GM23338 (cell line): ENCODE measurements at regions not wholly inside any gene's neighbourhood (a gene's known extent, or its start where the extent isn't known, plus 50 kb on each side); places are given as distances from the start of the nearest gene placed in this dataset.
A peak's percentile ranks its signal among the peaks of the same experiment; 100 is the strongest.

Source experiments
- ATAC-seq: fragments of 200-7000 bp; cut with Tn5 transposase; 3 replicates; pipeline ENCODE4 v1.9.1; 2020
- DNase-seq: peaks from one replicate; pipeline ENCODE4 v3.0.0-alpha.2; 2015; ENCODE audit warnings: low spot score
- H2AFZ ChIP-seq: fragments of 200-600 bp; sonication (generic); 2 replicates; pipeline ENCODE4 v1.8.0; 2016; ENCODE audit warnings: antibody characterized with exemption, mild to moderate bottlenecking, moderate library complexity
- H3F3A ChIP-seq: fragments of 200-600 bp; sonication (generic); replicated peaks from 2 replicates; pipeline ENCODE4 v1.8.0; 2017; ENCODE audit warnings: antibody characterized with exemption, mixed run types, low read depth
- H3K27ac ChIP-seq: fragments of 200-600 bp; sonication (generic); 2 replicates; pipeline ENCODE4 v1.6.1; 2016; ENCODE audit warnings: low read depth
- H3K27me3 ChIP-seq: fragments of 200-600 bp; sonication (generic); 2 replicates; pipeline ENCODE4 v1.8.0; 2016; ENCODE audit warnings: mild to moderate bottlenecking, mixed run types, moderate library complexity; ENCODE audit not compliant: insufficient read depth
- H3K36me3 ChIP-seq: fragments of 200-600 bp; sonication (generic); 2 replicates; pipeline ENCODE4 v1.8.0; 2016; ENCODE audit warnings: mild to moderate bottlenecking; ENCODE audit not compliant: insufficient read depth
- H3K4me1 ChIP-seq: fragments of 200-600 bp; sonication (generic); 2 replicates; pipeline ENCODE4 v1.8.0; 2016; ENCODE audit warnings: mild to moderate bottlenecking, moderate library complexity; ENCODE audit not compliant: insufficient read depth
- H3K4me2 ChIP-seq: fragments of 200-600 bp; sonication (generic); 2 replicates; pipeline ENCODE4 v1.7.1; 2017; ENCODE audit warnings: mixed run types
- H3K4me3 ChIP-seq: fragments of 200-600 bp; sonication (generic); 2 replicates; pipeline ENCODE4 v1.6.1; 2016; ENCODE audit warnings: mixed run types
- H3K79me2 ChIP-seq: fragments of 200-600 bp; sonication (generic); replicated peaks from 2 replicates; pipeline ENCODE4 v1.8.0; 2017; ENCODE audit warnings: mild to moderate bottlenecking; ENCODE audit not compliant: insufficient read depth
- H3K9me2 ChIP-seq: fragments of 200-600 bp; sonication (generic); 2 replicates; pipeline ENCODE4 v1.8.0; 2017; ENCODE audit not compliant: insufficient read depth
- H4K20me1 ChIP-seq: fragments of 200-600 bp; sonication (generic); replicated peaks from 2 replicates; pipeline ENCODE4 v1.8.0; 2017; ENCODE audit warnings: mild to moderate bottlenecking; ENCODE audit not compliant: insufficient read depth
- H3K27ac Mint-ChIP-seq: 2 replicates; pipeline ENCODE4 v1.8.0; 2020; ENCODE audit warnings: inconsistent platforms, mild to moderate bottlenecking, moderate library complexity, mixed read lengths
- H3K27me3 Mint-ChIP-seq: 3 replicates; pipeline ENCODE4 v1.8.0; 2022; ENCODE audit warnings: low read depth, mild to moderate bottlenecking, moderate library complexity, mixed read lengths, inconsistent platforms; ENCODE audit not compliant: insufficient read depth, poor library complexity
- H3K36me3 Mint-ChIP-seq: 3 replicates; pipeline ENCODE4 v1.8.0; 2021; ENCODE audit warnings: low read depth, mild to moderate bottlenecking, inconsistent platforms, moderate library complexity, mixed read lengths
- H3K4me1 Mint-ChIP-seq: 3 replicates; pipeline ENCODE4 v1.8.0; 2020; ENCODE audit warnings: mild to moderate bottlenecking, inconsistent platforms, mixed read lengths
- H3K4me3 Mint-ChIP-seq: 3 replicates; pipeline ENCODE4 v1.8.0; 2021; ENCODE audit warnings: moderate library complexity, mild to moderate bottlenecking, inconsistent platforms, mixed read lengths
- H3K9me3 Mint-ChIP-seq: 3 replicates; pipeline ENCODE4 v1.8.0; 2020; ENCODE audit warnings: moderate library complexity, mild to moderate bottlenecking, inconsistent platforms, mixed read lengths
- CREB1 ChIP-seq: fragments of 250-450 bp; sonication (Bioruptor Pico); IDR thresholded peaks from 2 replicates; pipeline ENCODE4 v1.5.0; 2020; ENCODE audit warnings: low read depth, mild to moderate bottlenecking, moderate library complexity
- CTCF ChIP-seq, 2 experiments: fragments of 200-600 bp in 1 of 2; sonication (generic) in 1 of 2; conservative IDR thresholded peaks; 2 replicates each; pipeline versions ENCODE4 v1.5.1 to v1.6.1; 2016 to 2017; ENCODE audit warnings: antibody characterized with exemption in 2 of 2, low read depth in 2 of 2, mild to moderate bottlenecking in 2 of 2, moderate library complexity in 1 of 2
- ETS1 ChIP-seq: IDR thresholded peaks from 2 replicates; pipeline ENCODE4 v1.6.1; 2016; ENCODE audit warnings: antibody characterized with exemption
- EZH2phosphoT487 ChIP-seq: fragments of 200-600 bp; sonication (generic); IDR thresholded peaks from one replicate; pipeline ENCODE4 v1.8.1; 2018; ENCODE audit warnings: antibody characterized with exemption; ENCODE audit not compliant: unreplicated experiment
- JUNB ChIP-seq: IDR thresholded peaks from one replicate; pipeline ENCODE4 v1.6.1; 2016; ENCODE audit warnings: antibody characterized with exemption; ENCODE audit not compliant: unreplicated experiment
- NANOG ChIP-seq: IDR thresholded peaks from 2 replicates; pipeline ENCODE4 v1.6.1; 2016; ENCODE audit warnings: antibody characterized with exemption, borderline replicate concordance
- POLR2AphosphoS5 ChIP-seq: IDR thresholded peaks from 2 replicates; pipeline ENCODE4 v1.6.1; 2016; ENCODE audit warnings: antibody characterized with exemption, low read depth
- REST ChIP-seq: IDR thresholded peaks from one replicate; pipeline ENCODE4 v1.6.1; 2018; ENCODE audit warnings: antibody characterized with exemption; ENCODE audit not compliant: unreplicated experiment
- STAT1 ChIP-seq: IDR thresholded peaks from one replicate; pipeline ENCODE4 v1.6.1; 2016; ENCODE audit warnings: antibody characterized with exemption; ENCODE audit not compliant: unreplicated experiment
- ZNF331 ChIP-seq: fragments of 250-450 bp; sonication (Bioruptor Pico); IDR thresholded peaks from 2 replicates; pipeline ENCODE4 v1.5.0; 2020; ENCODE audit warnings: low read depth, mild to moderate bottlenecking, moderate library complexity

- Mint-ChIP-seq H3K27me3 (peaks cover 4% of the 10 kb centered on the region), H3K4me1 (no peaks in the 10 kb centered on the region), H3K36me3 (no peaks in the 10 kb centered on the region), H3K4me3 (no peak overlapping the region), H3K27ac (peak overlapping the region; percentile 56; the same call in 1 of the 2 replicates), H3K9me3 (peaks cover 3% of the 10 kb centered on the region; the same call in 2 of the 3 replicates)
- no peak overlapping the region for H3K4me2 ChIP-seq
- ATAC-seq (no peak; the same call in 2 of the 3 replicates), DNase-seq (no peak)
- H3K36me3 ChIP-seq = no peaks in the 10 kb centered on the region
- no peaks in the 10 kb centered on the region for H3K4me1 ChIP-seq
- H3K27me3 ChIP-seq = no peaks in the 10 kb centered on the region
- H4K20me1 ChIP-seq = no peaks in the 10 kb centered on the region
- TF ChIP-seq NANOG (no peak), CREB1 (no peak), POLR2AphosphoS5 (no peak), EZH2phosphoT487 (no peak), JUNB (no peak), ZNF331 (CRISPR knock-in tag) (no peak), ETS1 (no peak), REST (no peak), CTCF (conservative IDR thresholded peaks at IDR 0.05; ENCODE audit: low read depth in 2 of 2) (no peak), STAT1 (no peak)
- no peaks in the 10 kb centered on the region for H3F3A ChIP-seq
- no peaks in the 10 kb centered on the region for H3K9me2 ChIP-seq
- H2AFZ ChIP-seq = peak overlapping the region; percentile 88
- H3K79me2 ChIP-seq = no peaks in the 10 kb centered on the region
- H3K4me3 ChIP-seq = no peak overlapping the region
- H3K27ac ChIP-seq = no peak overlapping the region
Measured at GRCh38 chr6:164826831-164827468, 482.5 kb downstream of the C6orf118 start.
